Endothelial cell of umbilical vein (primary cell): ENCODE measurements at regions not wholly inside any gene's neighbourhood (a gene's known extent, or its start where the extent isn't known, plus 50 kb on each side); places are given as distances from the start of the nearest gene placed in this dataset.

ENCODE experiments used
- BruUV-seq: library from RNA; stranded (reverse); fragments of 400-500 nt; replicated peaks from 2 replicates; lab custom pipeline; 2021; lab: Mats Ljungman, UMichigan
- CTCF ChIA-PET: fragments of 300-600, 350-600 bp; sonication (Branson Sonifier 250); formaldehyde crosslinking; loops from one replicate; lab custom pipeline; 2021; ENCODE audit warnings: antibody characterized with exemption, inconsistent platforms; lab: Charles Lee
- POLR2A ChIA-PET: fragments of 300-600, 350-600 bp; sonication (Branson Sonifier 250); formaldehyde crosslinking; loops from one replicate; lab custom pipeline; 2021; ENCODE audit warnings: antibody characterized with exemption, inconsistent platforms; lab: Charles Lee
- DNase-seq: peaks from one replicate; pipeline ENCODE4 v3.0.0-alpha.2; 2011; ENCODE audit warnings: low read depth, low spot score
- FAIRE-seq: peaks from 2 replicates; lab custom pipeline; 2011; peaks lifted over from hg19 to GRCh38; lab: Jason Lieb, UNC
- H2AFZ ChIP-seq: 2 replicates; pipeline ENCODE4 v1.6.0; 2012; ENCODE audit warnings: low read depth, low read length, control low read depth, inconsistent platforms
- H3K27ac ChIP-seq: 2 replicates; pipeline ENCODE4 v1.5.1; 2011; ENCODE audit warnings: low read depth, mild to moderate bottlenecking, control low read depth, low read length, moderate library complexity; ENCODE audit not compliant: insufficient read depth
- H3K27me3 ChIP-seq, 2 experiments: 2 replicates each; pipeline versions ENCODE4 v1.6.0 to v1.6.1; 2011; ENCODE audit warnings: low read length in 2 of 2, mixed read lengths in 1 of 2; ENCODE audit not compliant: control insufficient read depth in 2 of 2, insufficient read depth in 2 of 2
- H3K36me3 ChIP-seq, 2 experiments: 2 replicates in 1 of 2; 3 replicates in 1 of 2; pipeline ENCODE4 v1.5.1; 2011; ENCODE audit warnings: low read length in 2 of 2, mild to moderate bottlenecking in 1 of 2, moderate library complexity in 1 of 2; ENCODE audit not compliant: control insufficient read depth in 2 of 2, insufficient read depth in 2 of 2; ENCODE audit errors: extremely low read depth in 1 of 2
- H3K4me1 ChIP-seq: 3 replicates; pipeline ENCODE4 v1.5.1; 2011; ENCODE audit warnings: mild to moderate bottlenecking, low read length; ENCODE audit not compliant: control insufficient read depth, insufficient read depth; ENCODE audit errors: extremely low read depth
- H3K4me2 ChIP-seq: 2 replicates; pipeline ENCODE4 v1.6.1; 2011; ENCODE audit warnings: low read length, control low read depth, mixed read lengths; ENCODE audit not compliant: insufficient read depth
- H3K4me3 ChIP-seq, 3 experiments: fragments of 200-600 bp in 1 of 3; sonication (generic), shearing (Covaris generic) in 1 of 3; replicated peaks in 1 of 3; 2 replicates each; pipeline ENCODE4 v1.5.1; 2011 to 2016; ENCODE audit warnings: control low read depth in 3 of 3, low read length in 3 of 3, mild to moderate bottlenecking in 2 of 3, inconsistent platforms in 1 of 3, low read depth in 1 of 3, moderate library complexity in 1 of 3; ENCODE audit not compliant: insufficient read depth in 1 of 3
- H3K79me2 ChIP-seq: 2 replicates; pipeline ENCODE4 v1.6.0; 2012; ENCODE audit warnings: low read length, inconsistent platforms; ENCODE audit not compliant: control insufficient read depth, insufficient read depth
- H3K9ac ChIP-seq: replicated peaks from 2 replicates; pipeline ENCODE3; 2011; ENCODE audit warnings: low read length, control low read depth; ENCODE audit not compliant: insufficient read depth; ENCODE audit errors: extremely low read depth
- H3K9me1 ChIP-seq: replicated peaks from 3 replicates; pipeline ENCODE4 v1.6.0; 2011; ENCODE audit warnings: mild to moderate bottlenecking, low read length; ENCODE audit not compliant: control insufficient read depth, insufficient read depth; ENCODE audit errors: extremely low read depth
- H3K9me3 ChIP-seq: replicated peaks from 2 replicates; pipeline ENCODE4 v1.5.1; 2012; ENCODE audit warnings: low read length, inconsistent platforms; ENCODE audit not compliant: control insufficient read depth, insufficient read depth
- H4K20me1 ChIP-seq: replicated peaks from 2 replicates; pipeline ENCODE3; 2011; ENCODE audit warnings: mild to moderate bottlenecking, low read length; ENCODE audit not compliant: control insufficient read depth, insufficient read depth; ENCODE audit errors: extremely low read depth
- EZH2 ChIP-seq: IDR thresholded peaks from 2 replicates; pipeline ENCODE4 v1.6.1; 2012; ENCODE audit warnings: borderline replicate concordance, low read depth, mild to moderate bottlenecking, moderate library complexity, low read length, inconsistent platforms; ENCODE audit not compliant: severe bottlenecking
- FOS ChIP-seq: IDR thresholded peaks from 2 replicates; pipeline ENCODE4 v1.6.1; 2011; ENCODE audit warnings: mild to moderate bottlenecking, low read length, moderate library complexity, borderline replicate concordance; ENCODE audit not compliant: insufficient read depth
- GATA2 ChIP-seq: IDR thresholded peaks from 2 replicates; pipeline ENCODE4 v1.7.0; 2011; ENCODE audit warnings: low read depth, mild to moderate bottlenecking, moderate library complexity, mixed read lengths, low read length; ENCODE audit not compliant: insufficient read length, insufficient read depth
- JUN ChIP-seq: IDR thresholded peaks from 2 replicates; pipeline ENCODE4 v1.6.1; 2011; ENCODE audit warnings: borderline replicate concordance, low read depth; ENCODE audit not compliant: insufficient read length, insufficient read depth
- MAX ChIP-seq: IDR thresholded peaks from 2 replicates; pipeline ENCODE4 v1.6.1; 2011; ENCODE audit not compliant: insufficient read depth, insufficient read length
- MYC ChIP-seq: IDR thresholded peaks from one replicate; pipeline ENCODE4 v1.6.1; 2011; ENCODE audit warnings: mild to moderate bottlenecking, low read depth, low read length
- POLR2A ChIP-seq: IDR thresholded peaks from 2 replicates; pipeline ENCODE4 v1.6.1; 2012; ENCODE audit warnings: low read depth, mild to moderate bottlenecking, control low read depth, low read length
- POLR2AphosphoS5 ChIP-seq: IDR thresholded peaks from 2 replicates; pipeline ENCODE4 v1.6.1; 2012; ENCODE audit warnings: low read depth, mild to moderate bottlenecking, control low read depth, low read length, moderate library complexity; ENCODE audit not compliant: insufficient read depth
- dilution Hi-C: fragments of 300-500 bp; cut with MboI; formaldehyde crosslinking; loops from one replicate; pipeline ENCODE4 v1.15.0; 2019; ENCODE audit warnings: low sequenced_read_pairs; ENCODE audit not compliant: extremely low pct_ligation_motif_present
- intact Hi-C: fragments of 100-400 bp; cut with micrococcal nuclease; formaldehyde crosslinking; loops from one replicate; pipeline ENCODE4 v1.10.0; 2022

- H3K4me2 ChIP-seq, result no peak overlapping the region
- no peak overlapping the region for H3K9ac ChIP-seq
- H3K27me3 ChIP-seq, result peaks cover 0 to 1% of the 10 kb centered on the region in 2 experiments
- H3K9me1 ChIP-seq, result no peaks in the 10 kb centered on the region
- H3K36me3 ChIP-seq, result no peaks in the 10 kb centered on the region
- BruUV-seq, result no TSS peak
- H3K4me3 ChIP-seq, result no peak overlapping the region
- no peaks in the 10 kb centered on the region for H3K4me1 ChIP-seq
- H4K20me1 ChIP-seq, result no peaks in the 10 kb centered on the region
- ChIA-PET POLR2A (no interaction called here), CTCF (no interaction called here)
- no peaks in the 10 kb centered on the region for H3K79me2 ChIP-seq
- no peak overlapping the region for H3K27ac ChIP-seq
- TF ChIP-seq POLR2A, result no peak
- H3K9me3 ChIP-seq, result no peaks in the 10 kb centered on the region
- no peak overlapping the region for H2AFZ ChIP-seq
- intact Hi-C loops (no loop called here), dilution Hi-C loops (no loop called here)
- DNase-seq (no peak), FAIRE-seq (no peak)
Measured at GRCh38 chr1:209073879-209074278, 509.6 kb upstream of the CAMK1G start.

- DNase-seq (no peak), FAIRE-seq (no peak)
- no peak overlapping the region for H3K4me2 ChIP-seq
- dilution Hi-C loops, result no loop called here
- BruUV-seq, result no TSS peak
- H3K4me3 ChIP-seq, result no peak overlapping the region
- no peaks in the 10 kb centered on the region for H3K79me2 ChIP-seq
- H3K9me3 ChIP-seq, result no peaks in the 10 kb centered on the region
- H3K36me3 ChIP-seq, result no peaks in the 10 kb centered on the region
- no peak overlapping the region for H3K9ac ChIP-seq
- no peaks in the 10 kb centered on the region for H3K4me1 ChIP-seq
- H3K9me1 ChIP-seq, result no peaks in the 10 kb centered on the region
- intact Hi-C loops, result no loop called here
- H2AFZ ChIP-seq, result no peak overlapping the region
- no peaks in the 10 kb centered on the region for H4K20me1 ChIP-seq
- CTCF ChIA-PET, result no interaction called here
- H3K27ac ChIP-seq, result no peak overlapping the region
- H3K27me3 ChIP-seq, result peaks cover 0 to 1% of the 10 kb centered on the region in 2 experiments
- TF ChIP-seq POLR2AphosphoS5, result no peak
- no peak for TF ChIP-seq JUN
- no peak for TF ChIP-seq POLR2A
- TF ChIP-seq MYC, result no peak
- TF ChIP-seq GATA2, result no peak
- TF ChIP-seq EZH2, result no peak
- TF ChIP-seq FOS, result no peak
- no peak for TF ChIP-seq MAX
- POLR2A ChIA-PET, result no interaction called here
Measured at GRCh38 chr1:209074575-209075250, 508.8 kb upstream of the CAMK1G start.
